ENCODE measurements at regions not wholly inside any gene's neighbourhood (a gene's known extent, or its start where the extent isn't known, plus 50 kb on each side); places are given as distances from the start of the nearest gene placed in this dataset.
"Not testable (repeated sequence)": the region's sequence is repeated elsewhere in the genome, so short reads cannot be mapped to it uniquely, and the experiment has no call there.

GRCh38 chr15:69854521-69855181 lies 243.1 kb downstream of the TLE3 start:
- DNase-seq: no peak

- DNase-seq: no peak
Measured at GRCh38 chr15:69855258-69856000, 242.3 kb downstream of the TLE3 start.

GRCh38 chr15:69857250-69857649 lies 240.5 kb downstream of the TLE3 start:
- no peak for DNase-seq

- DNase-seq: no peak
Measured at GRCh38 chr15:69857686-69858391, 239.9 kb downstream of the TLE3 start.

- DNase-seq: no peak
Measured at GRCh38 chr15:69858456-69858855, 239.3 kb downstream of the TLE3 start.

GRCh38 chr15:69859866-69860265 lies 237.9 kb downstream of the TLE3 start:
- no peak for DNase-seq

- DNase-seq: no peak
Measured at GRCh38 chr15:69860321-69860720, 237.4 kb downstream of the TLE3 start.

- no peak for DNase-seq
Measured at GRCh38 chr15:69860921-69861320, 236.8 kb downstream of the TLE3 start.

- no peak for DNase-seq
Measured at GRCh38 chr15:69861331-69862171, 236.2 kb downstream of the TLE3 start.

- DNase-seq: no peak
Measured at GRCh38 chr15:69862540-69862939, 235.2 kb downstream of the TLE3 start.

GRCh38 chr15:69863446-69863845 lies 234.3 kb downstream of the TLE3 start:
- DNase-seq: no peak

GRCh38 chr15:69865369-69865768 lies 232.3 kb downstream of the TLE3 start:
- no peak for DNase-seq

GRCh38 chr15:69868756-69869155 lies 229.0 kb downstream of the TLE3 start:
- DNase-seq: no peak

GRCh38 chr15:69869291-69869690 lies 228.4 kb downstream of the TLE3 start:
- no peak for DNase-seq

- DNase-seq: no peak
Measured at GRCh38 chr15:69869881-69870505, 227.7 kb downstream of the TLE3 start.

- no peak for DNase-seq
Measured at GRCh38 chr15:69871511-69872134, 226.1 kb downstream of the TLE3 start.

GRCh38 chr15:69873807-69874206 lies 223.9 kb downstream of the TLE3 start:
- DNase-seq: no peak

- no peak for DNase-seq
Measured at GRCh38 chr15:69874321-69874720, 223.4 kb downstream of the TLE3 start.

GRCh38 chr15:69876064-69876940 lies 221.4 kb downstream of the TLE3 start:
- DNase-seq: no peak

GRCh38 chr15:69879963-69880362 lies 217.8 kb downstream of the TLE3 start:
- not testable (repeated sequence) for DNase-seq

Measured in activated T-cell treated with anti-CD3 and anti-CD28 coated beads, Interleukin-2, amount 50 U/mL, for 1 hour (primary cell).